AG09319 (cell line): ENCODE measurements at regions not wholly inside any gene's neighbourhood (a gene's known extent, or its start where the extent isn't known, plus 50 kb on each side); places are given as distances from the start of the nearest gene placed in this dataset.
"Not testable (repeated sequence)": the region's sequence is repeated elsewhere in the genome, so short reads cannot be mapped to it uniquely, and the experiment has no call there.

Source experiments
- DNase-seq: peaks from one replicate; pipeline ENCODE4 v3.0.0-alpha.2; 2010; ENCODE audit warnings: low read depth; ENCODE audit errors: extremely low read depth
- TF ChIP-seq, protein P1 (sequence below): IDR thresholded peaks from 2 replicates; pipeline ENCODE4 v1.5.1; 2011; ENCODE audit warnings: low read depth, mild to moderate bottlenecking, inconsistent platforms, low read length, moderate library complexity

DNA sequence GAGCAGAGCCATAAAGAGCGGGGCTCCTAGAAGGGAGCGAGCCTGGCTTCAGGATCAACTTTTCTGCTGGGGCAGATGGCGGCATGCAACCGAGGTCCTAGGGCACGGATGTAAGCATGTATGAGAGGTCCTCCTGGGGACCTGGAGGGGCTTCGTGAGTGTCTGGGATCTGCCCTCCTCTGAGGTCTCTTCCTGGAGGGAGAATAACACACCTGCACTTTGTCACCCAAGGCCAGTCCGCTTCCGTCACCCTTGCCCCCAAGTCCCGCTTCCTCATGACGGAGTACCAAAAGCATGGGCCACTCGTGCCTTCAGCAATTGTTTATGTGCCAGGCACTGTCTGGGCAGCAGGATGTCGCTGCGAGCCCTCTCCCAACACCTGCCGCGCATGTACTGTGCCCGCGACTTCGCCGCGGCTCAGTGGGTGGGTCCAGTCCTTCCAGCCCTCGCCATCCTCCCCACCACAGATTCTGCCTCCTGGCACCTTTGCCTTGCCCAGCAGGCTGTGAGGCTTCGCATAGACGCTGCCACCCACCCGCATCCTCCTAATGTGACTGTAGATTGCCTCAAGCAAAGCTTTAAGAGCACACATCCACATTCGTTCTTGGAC is 60.0 kb upstream of the TMPRSS2 start:
- TF ChIP-seq, protein P1, sequence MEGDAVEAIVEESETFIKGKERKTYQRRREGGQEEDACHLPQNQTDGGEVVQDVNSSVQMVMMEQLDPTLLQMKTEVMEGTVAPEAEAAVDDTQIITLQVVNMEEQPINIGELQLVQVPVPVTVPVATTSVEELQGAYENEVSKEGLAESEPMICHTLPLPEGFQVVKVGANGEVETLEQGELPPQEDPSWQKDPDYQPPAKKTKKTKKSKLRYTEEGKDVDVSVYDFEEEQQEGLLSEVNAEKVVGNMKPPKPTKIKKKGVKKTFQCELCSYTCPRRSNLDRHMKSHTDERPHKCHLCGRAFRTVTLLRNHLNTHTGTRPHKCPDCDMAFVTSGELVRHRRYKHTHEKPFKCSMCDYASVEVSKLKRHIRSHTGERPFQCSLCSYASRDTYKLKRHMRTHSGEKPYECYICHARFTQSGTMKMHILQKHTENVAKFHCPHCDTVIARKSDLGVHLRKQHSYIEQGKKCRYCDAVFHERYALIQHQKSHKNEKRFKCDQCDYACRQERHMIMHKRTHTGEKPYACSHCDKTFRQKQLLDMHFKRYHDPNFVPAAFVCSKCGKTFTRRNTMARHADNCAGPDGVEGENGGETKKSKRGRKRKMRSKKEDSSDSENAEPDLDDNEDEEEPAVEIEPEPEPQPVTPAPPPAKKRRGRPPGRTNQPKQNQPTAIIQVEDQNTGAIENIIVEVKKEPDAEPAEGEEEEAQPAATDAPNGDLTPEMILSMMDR: no peak
- no peak for DNase-seq

DNA sequence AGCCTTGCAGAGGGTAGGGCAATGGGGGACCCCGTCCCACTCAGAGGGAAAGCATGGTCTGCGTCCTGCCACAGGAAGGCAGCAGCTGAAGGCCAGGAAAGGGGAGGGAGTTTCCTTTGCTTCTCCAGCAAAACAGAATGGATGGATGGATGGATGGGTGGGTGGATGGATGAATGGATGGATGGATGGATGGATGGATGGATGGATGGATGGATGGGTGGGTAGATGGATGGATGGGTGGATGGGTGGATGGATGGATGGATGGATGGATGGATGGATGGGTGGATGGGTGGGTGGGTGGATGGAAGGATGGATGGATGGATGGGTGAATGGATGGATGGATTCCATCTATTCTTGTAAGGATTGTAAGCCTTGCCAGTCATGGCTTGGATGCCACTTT is 59.3 kb upstream of the TMPRSS2 start:
- DNase-seq: not testable (repeated sequence)

DNA sequence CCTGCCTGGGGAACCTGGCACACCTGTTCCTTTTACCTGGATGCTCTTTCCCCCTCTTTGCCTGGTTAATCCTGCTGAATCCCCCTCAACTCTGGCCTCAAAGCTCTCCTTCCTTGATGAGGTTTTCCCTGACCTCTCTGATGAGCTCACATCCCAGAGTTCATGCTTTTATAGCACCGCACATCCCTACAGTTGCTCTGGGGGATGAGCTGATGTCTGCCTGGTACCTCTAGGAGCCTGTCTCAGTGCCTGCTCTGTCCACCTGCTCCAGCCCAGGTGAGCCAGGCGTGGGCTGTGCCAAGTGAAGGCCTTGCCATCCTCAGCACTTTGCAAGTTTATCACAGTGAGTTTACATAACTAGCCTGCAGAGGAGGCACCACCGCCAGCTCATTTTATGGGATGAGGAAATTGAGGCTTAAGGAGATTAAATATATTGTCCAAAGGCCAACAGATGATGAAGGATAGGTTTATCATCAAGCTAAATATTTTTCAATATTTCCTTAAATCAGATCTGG is 58.6 kb upstream of the TMPRSS2 start:
- DNase-seq: no peak
- TF ChIP-seq, protein P1: no peak

DNA sequence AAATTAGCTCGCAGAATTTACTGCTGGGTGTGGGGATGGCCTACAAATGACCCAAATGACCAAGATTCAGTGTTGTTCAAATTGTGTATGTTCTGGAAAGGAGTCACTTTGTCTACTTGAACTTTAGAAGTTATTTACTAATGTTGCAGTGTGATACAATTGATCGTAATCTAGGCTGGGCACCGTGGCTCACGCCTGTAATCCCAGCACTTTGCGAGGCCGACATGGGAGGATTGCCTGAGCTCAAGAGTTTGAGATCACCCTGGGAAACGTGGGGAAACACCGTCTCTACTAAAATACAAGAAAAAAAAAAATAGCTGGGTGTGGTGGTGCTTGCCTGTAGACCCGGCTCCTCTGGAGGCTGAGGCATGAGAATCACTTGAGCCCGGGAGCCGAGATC is 57.6 kb upstream of the TMPRSS2 start:
- no peak for DNase-seq
- TF ChIP-seq, protein P1: no peak

DNA sequence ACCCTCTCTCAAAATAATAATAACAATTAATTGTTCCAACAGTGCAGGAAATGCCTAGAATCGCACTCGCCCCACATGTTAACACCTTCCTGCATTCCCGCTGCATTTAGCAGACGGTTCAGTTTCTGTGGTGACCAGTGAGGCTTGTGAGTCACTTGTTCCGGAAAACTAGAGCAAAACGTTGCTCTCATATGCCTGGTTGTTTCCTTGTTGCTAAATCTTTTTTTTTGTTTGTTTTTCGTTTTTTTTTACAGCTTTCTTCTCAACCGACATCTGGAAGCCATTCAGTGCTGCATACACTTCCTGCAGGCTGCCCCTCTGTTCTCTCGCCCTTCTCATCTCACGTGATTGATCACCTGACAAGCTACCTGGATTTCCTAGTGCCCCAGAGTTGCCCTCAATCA is 56.9 kb upstream of the TMPRSS2 start:
- TF ChIP-seq, protein P1: no peak
- peak; percentile 28 for DNase-seq

DNA sequence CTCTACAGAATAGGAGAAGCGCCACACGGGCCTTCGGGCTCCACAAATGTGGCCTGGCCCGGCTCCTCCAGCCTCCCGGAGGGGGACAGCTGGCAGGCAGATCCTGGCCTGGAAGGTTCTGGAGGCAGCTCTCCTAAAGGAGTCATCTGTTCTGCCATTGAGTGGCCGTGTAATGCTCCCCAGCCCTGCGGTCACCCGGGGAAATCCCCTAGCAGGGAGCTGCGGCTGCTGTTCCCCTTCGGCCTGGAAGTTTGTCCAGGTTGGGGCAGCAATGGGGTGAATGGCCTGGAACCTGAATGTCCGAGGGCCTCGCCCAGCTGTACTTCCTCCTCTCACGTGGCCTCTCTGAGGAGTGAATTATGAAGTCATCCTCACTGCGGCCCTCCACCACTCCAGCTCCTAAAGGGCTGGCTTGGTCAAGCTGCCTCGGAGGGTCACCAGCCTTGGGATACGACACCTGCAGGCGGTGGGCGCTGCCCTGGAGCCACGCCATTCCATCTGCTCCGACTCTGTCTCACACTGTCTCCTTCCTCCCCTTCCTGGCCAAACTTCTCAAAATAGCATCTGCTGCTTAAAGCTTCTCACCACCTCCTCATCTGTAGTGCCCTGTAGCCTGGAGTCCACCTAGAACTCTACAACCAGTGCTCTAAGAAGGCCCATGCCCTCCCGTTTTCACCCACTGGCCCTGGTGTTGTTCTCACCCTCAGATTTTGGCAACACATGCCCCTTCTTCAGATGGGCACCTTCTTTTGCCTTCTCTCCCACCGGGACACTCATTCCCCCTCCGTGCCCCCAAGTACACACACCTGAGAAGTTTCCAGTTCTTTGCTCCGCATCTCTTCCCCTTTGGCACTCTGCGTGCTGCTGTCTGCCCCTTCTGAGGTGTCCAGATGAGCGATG is 54.4 kb upstream of the TMPRSS2 start:
- DNase-seq: no peak
- TF ChIP-seq, protein P1: no peak

DNA sequence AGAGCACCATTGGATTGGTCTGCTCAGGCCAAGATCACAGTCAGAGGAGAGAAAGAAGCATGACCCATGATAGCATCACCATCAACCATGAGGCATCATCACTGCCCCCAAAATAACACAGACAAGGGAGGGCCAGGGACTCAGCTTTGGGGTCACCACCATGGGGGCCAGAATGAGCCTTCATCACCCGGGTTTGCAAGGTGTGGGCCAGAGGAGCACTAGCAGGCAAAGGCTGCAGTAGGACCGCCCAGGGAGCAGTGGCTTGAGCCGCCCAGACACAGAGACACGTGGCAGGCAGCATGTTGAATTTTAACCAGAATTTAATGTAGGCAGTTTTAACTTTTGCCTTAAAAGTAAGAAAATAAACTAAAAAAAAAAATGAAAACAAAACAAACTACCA is 53.7 kb upstream of the TMPRSS2 start:
- no peak for DNase-seq
- TF ChIP-seq, protein P1: no peak
